OCI-LY3 (cell line): ENCODE measurements at regions not wholly inside any gene's neighbourhood (a gene's known extent, or its start where the extent isn't known, plus 50 kb on each side); places are given as distances from the start of the nearest gene placed in this dataset.

Experiments used
- H2AFZ ChIP-seq: fragments of 200-600, 300-600 bp; shearing (Covaris generic); 2 replicates; pipeline ENCODE4 v1.6.0; 2014; ENCODE audit warnings: antibody characterized with exemption, low read depth, low read length
- H3K27ac ChIP-seq: fragments of 200-600, 300-600 bp; sonication (generic); 2 replicates; pipeline ENCODE4 v1.5.1; 2014; ENCODE audit warnings: mild to moderate bottlenecking, low read length, moderate library complexity, mixed read lengths
- H3K27me3 ChIP-seq: fragments of 200-600, 300-600 bp; sonication (generic); 2 replicates; pipeline ENCODE4 v1.6.1; 2014; ENCODE audit warnings: low read depth, low read length, mixed read lengths
- H3K36me3 ChIP-seq: fragments of 200-600, 300-600 bp; sonication (generic); replicated peaks from 2 replicates; pipeline ENCODE3; 2014; ENCODE audit warnings: low read depth, low read length, mixed read lengths
- H3K4me1 ChIP-seq: fragments of 300-600, 200-600 bp; sonication (generic); 2 replicates; pipeline ENCODE4 v1.6.1; 2014; ENCODE audit warnings: low read length, mixed read lengths
- H3K4me2 ChIP-seq: fragments of 200-600, 300-600 bp; sonication (generic); 2 replicates; pipeline ENCODE4 v1.6.1; 2014; ENCODE audit warnings: low read length, mixed read lengths
- H3K4me3 ChIP-seq: fragments of 300-600, 200-600 bp; sonication (generic); 2 replicates; pipeline ENCODE4 v1.5.1; 2014; ENCODE audit warnings: antibody characterized with exemption, mild to moderate bottlenecking, low read length, moderate library complexity
- H3K79me2 ChIP-seq: fragments of 300-600, 200-600 bp; shearing (Covaris generic); 2 replicates; pipeline ENCODE4 v1.6.1; 2014; ENCODE audit warnings: mild to moderate bottlenecking, low read length, mixed read lengths
- H3K9ac ChIP-seq: fragments of 300-600, 200-600 bp; shearing (Covaris generic); 2 replicates; pipeline ENCODE4 v1.6.0; 2014; ENCODE audit warnings: mild to moderate bottlenecking, low read length, moderate library complexity
- H3K9me3 ChIP-seq: fragments of 200-600, 300-600 bp; shearing (Covaris generic); 2 replicates; pipeline ENCODE4 v1.6.1; 2014; ENCODE audit warnings: low read length, mixed read lengths; ENCODE audit not compliant: insufficient read depth
- H4K20me1 ChIP-seq: fragments of 200-600, 300-600 bp; sonication (generic); 2 replicates; pipeline ENCODE4 v1.6.1; 2016; ENCODE audit warnings: low read length, mixed read lengths; ENCODE audit not compliant: insufficient read depth
- CTCF ChIP-seq: fragments of 200-600, 300-600 bp; sonication (generic); IDR thresholded peaks from 2 replicates; pipeline ENCODE4 v1.5.1; 2014; ENCODE audit warnings: antibody characterized with exemption, low read length, low read depth
- EZH2phosphoT487 ChIP-seq: fragments of 200-600 bp; shearing (Covaris generic); IDR thresholded peaks from 2 replicates; pipeline ENCODE4 v1.6.1; 2018; ENCODE audit warnings: antibody characterized with exemption, mixed run types, low read depth

GRCh38 chr4:104128850-104129213 is 365.9 kb downstream of the CXXC4 start:
- Histone ChIP-seq H3K4me1 (no peaks in the 10 kb centered on the region), H2AFZ (no peak overlapping the region), H3K36me3 (no peaks in the 10 kb centered on the region), H3K9ac (no peak overlapping the region), H3K4me2 (no peak overlapping the region), H4K20me1 (no peaks in the 10 kb centered on the region), H3K27ac (no peak overlapping the region), H3K79me2 (no peaks in the 10 kb centered on the region), H3K9me3 (no peaks in the 10 kb centered on the region), H3K4me3 (no peak overlapping the region), H3K27me3 (no peaks in the 10 kb centered on the region)
- no peak for TF ChIP-seq EZH2phosphoT487
- no peak for TF ChIP-seq CTCF

- no peak overlapping the region for H3K9ac ChIP-seq
- no peak overlapping the region for H3K27ac ChIP-seq
- no peaks in the 10 kb centered on the region for H3K79me2 ChIP-seq
- no peaks in the 10 kb centered on the region for H3K36me3 ChIP-seq
- no peak overlapping the region for H2AFZ ChIP-seq
- no peaks in the 10 kb centered on the region for H3K4me1 ChIP-seq
- TF ChIP-seq EZH2phosphoT487 = no peak
- no peak for TF ChIP-seq CTCF
- H3K4me2 ChIP-seq = no peak overlapping the region
- no peak overlapping the region for H3K4me3 ChIP-seq
- H3K27me3 ChIP-seq = no peaks in the 10 kb centered on the region
- no peaks in the 10 kb centered on the region for H4K20me1 ChIP-seq
- H3K9me3 ChIP-seq = no peaks in the 10 kb centered on the region
Observed at GRCh38 chr4:104128031-104128849, 366.5 kb downstream of the CXXC4 start.

- Histone ChIP-seq H2AFZ (no peak overlapping the region), H3K4me3 (no peak overlapping the region), H3K4me1 (no peaks in the 10 kb centered on the region), H3K9me3 (no peaks in the 10 kb centered on the region), H3K4me2 (no peak overlapping the region), H3K27ac (no peak overlapping the region), H4K20me1 (no peaks in the 10 kb centered on the region), H3K79me2 (no peaks in the 10 kb centered on the region), H3K36me3 (no peaks in the 10 kb centered on the region), H3K27me3 (no peaks in the 10 kb centered on the region), H3K9ac (no peak overlapping the region)
- TF ChIP-seq EZH2phosphoT487 = no peak
- no peak for TF ChIP-seq CTCF
Observed at GRCh38 chr4:104123021-104123420, 371.7 kb downstream of the CXXC4 start.

- no peak overlapping the region for H2AFZ ChIP-seq
- TF ChIP-seq EZH2phosphoT487 (no peak), CTCF (no peak)
- H4K20me1 ChIP-seq = no peaks in the 10 kb centered on the region
- no peaks in the 10 kb centered on the region for H3K9me3 ChIP-seq
- H3K27ac ChIP-seq = no peak overlapping the region
- H3K36me3 ChIP-seq = no peaks in the 10 kb centered on the region
- H3K9ac ChIP-seq = no peak overlapping the region
- H3K4me3 ChIP-seq = no peak overlapping the region
- no peaks in the 10 kb centered on the region for H3K27me3 ChIP-seq
- H3K4me1 ChIP-seq = no peaks in the 10 kb centered on the region
- no peak overlapping the region for H3K4me2 ChIP-seq
- no peaks in the 10 kb centered on the region for H3K79me2 ChIP-seq
Observed at GRCh38 chr4:104117776-104118175, 376.9 kb downstream of the CXXC4 start.
